ENCODE measurements at regions not wholly inside any gene's neighbourhood (a gene's known extent, or its start where the extent isn't known, plus 50 kb on each side); places are given as distances from the start of the nearest gene placed in this dataset.

- POLR2A ChIA-PET (ENCODE audit: partially characterized antibody) = no interaction called here
- Mint-ChIP-seq H3K9me3 (peaks cover 0 to 10% (median 5%) of the 10 kb centered on the region in 8 donors), H3K4me1 (no peaks in the 10 kb centered on the region), H3K36me3 (no peaks in the 10 kb centered on the region), H3K4me3 (no peak overlapping the region), H3K27me3 (no peaks in the 10 kb centered on the region), H3K27ac (no peak overlapping the region)
- no peak for DNase-seq
- CTCF ChIA-PET (ENCODE audit: partially characterized antibody) = no interaction called here
- Histone ChIP-seq H3K27me3 (ENCODE audit: insufficient read depth, low read length) (no peaks in the 10 kb centered on the region), H3K36me3 (ENCODE audit: insufficient read depth, low read length) (no peaks in the 10 kb centered on the region), H3K4me1 (ENCODE audit: insufficient read depth, low read length) (no peaks in the 10 kb centered on the region), H3K4me3 (ENCODE audit: low read length in 2 of 2) (no peak overlapping the region), H3K27ac (ENCODE audit: low read depth, low read length) (no peak overlapping the region), H3K9me3 (ENCODE audit: control insufficient read depth in 1 of 2, low read length in 2 of 2) (no peaks in the 10 kb centered on the region)
- intact Hi-C loops (cut with micrococcal nuclease) = no loop called here
Measured at GRCh38 chr18:72444111-72444797, 99.9 kb downstream of the CBLN2 start.

- Mint-ChIP-seq H3K27ac (no peak overlapping the region), H3K4me3 (no peak overlapping the region), H3K9me3 (peaks cover 0 to 12% (median 4%) of the 10 kb centered on the region in 8 donors), H3K27me3 (no peaks in the 10 kb centered on the region), H3K4me1 (no peaks in the 10 kb centered on the region), H3K36me3 (no peaks in the 10 kb centered on the region)
- no peaks in the 10 kb centered on the region for H3K36me3 ChIP-seq (ENCODE audit: insufficient read depth, low read length)
- no peaks in the 10 kb centered on the region for H3K9me3 ChIP-seq (ENCODE audit: control insufficient read depth in 1 of 2, low read length in 2 of 2)
- CTCF ChIA-PET (ENCODE audit: partially characterized antibody) = no interaction called here
- H3K4me3 ChIP-seq (ENCODE audit: low read length in 2 of 2) = no peak overlapping the region
- H3K27me3 ChIP-seq (ENCODE audit: insufficient read depth, low read length) = no peaks in the 10 kb centered on the region
- H3K27ac ChIP-seq (ENCODE audit: low read depth, low read length) = no peak overlapping the region
- POLR2A ChIA-PET (ENCODE audit: partially characterized antibody) = no interaction called here
- H3K4me1 ChIP-seq (ENCODE audit: insufficient read depth, low read length) = no peaks in the 10 kb centered on the region
- intact Hi-C loops (cut with micrococcal nuclease) = no loop called here
- DNase-seq = no peak
Measured at GRCh38 chr18:72436401-72436800, 107.7 kb downstream of the CBLN2 start.

GRCh38 chr18:72433756-72434155, 110.4 kb downstream of the CBLN2 start:
- Histone ChIP-seq H3K27ac (ENCODE audit: low read depth, low read length) (no peak overlapping the region), H3K4me1 (ENCODE audit: insufficient read depth, low read length) (no peaks in the 10 kb centered on the region), H3K27me3 (ENCODE audit: insufficient read depth, low read length) (no peaks in the 10 kb centered on the region), H3K9me3 (ENCODE audit: control insufficient read depth in 1 of 2, low read length in 2 of 2) (no peaks in the 10 kb centered on the region), H3K36me3 (ENCODE audit: insufficient read depth, low read length) (no peaks in the 10 kb centered on the region), H3K4me3 (ENCODE audit: low read length in 2 of 2) (no peak overlapping the region)
- ChIA-PET CTCF (ENCODE audit: partially characterized antibody) (no interaction called here), POLR2A (ENCODE audit: partially characterized antibody) (no interaction called here)
- no peaks in the 10 kb centered on the region for H3K27me3 Mint-ChIP-seq
- no peak overlapping the region for H3K27ac Mint-ChIP-seq
- peaks cover 2 to 15% (median 8%) of the 10 kb centered on the region in 8 donors for H3K9me3 Mint-ChIP-seq
- H3K4me3 Mint-ChIP-seq = no peak overlapping the region
- no peaks in the 10 kb centered on the region for H3K4me1 Mint-ChIP-seq
- H3K36me3 Mint-ChIP-seq = no peaks in the 10 kb centered on the region
- intact Hi-C loops (cut with micrococcal nuclease) = no loop called here
- DNase-seq = no peak

GRCh38 chr18:72427721-72428120, 116.4 kb downstream of the CBLN2 start:
- ChIA-PET POLR2A (ENCODE audit: partially characterized antibody) (no interaction called here), CTCF (ENCODE audit: partially characterized antibody) (no interaction called here)
- Mint-ChIP-seq H3K4me1 (no peaks in the 10 kb centered on the region), H3K9me3 (peaks cover 0 to 17% (median 6%) of the 10 kb centered on the region in 8 donors), H3K36me3 (no peaks in the 10 kb centered on the region), H3K27ac (no peak overlapping the region), H3K4me3 (no peak overlapping the region), H3K27me3 (no peaks in the 10 kb centered on the region)
- intact Hi-C loops (cut with micrococcal nuclease) = no loop called here
- Histone ChIP-seq H3K9me3 (ENCODE audit: control insufficient read depth in 1 of 2, low read length in 2 of 2) (no peaks in the 10 kb centered on the region), H3K27me3 (ENCODE audit: insufficient read depth, low read length) (no peaks in the 10 kb centered on the region), H3K4me3 (ENCODE audit: low read length in 2 of 2) (no peak overlapping the region), H3K27ac (ENCODE audit: low read depth, low read length) (no peak overlapping the region), H3K4me1 (ENCODE audit: insufficient read depth, low read length) (no peaks in the 10 kb centered on the region), H3K36me3 (ENCODE audit: insufficient read depth, low read length) (no peaks in the 10 kb centered on the region)
- no peak for DNase-seq

- intact Hi-C loops (cut with micrococcal nuclease) = no loop called here
- no peak overlapping the region for H3K27ac ChIP-seq (ENCODE audit: low read depth, low read length)
- Mint-ChIP-seq H3K4me3 (no peak overlapping the region), H3K9me3 (peaks cover 0 to 5% (median 3%) of the 10 kb centered on the region in 8 donors), H3K27me3 (no peaks in the 10 kb centered on the region), H3K27ac (no peak overlapping the region), H3K36me3 (no peaks in the 10 kb centered on the region), H3K4me1 (no peaks in the 10 kb centered on the region)
- no peak for DNase-seq
- H3K27me3 ChIP-seq (ENCODE audit: insufficient read depth, low read length) = no peaks in the 10 kb centered on the region
- no peaks in the 10 kb centered on the region for H3K4me1 ChIP-seq (ENCODE audit: insufficient read depth, low read length)
- CTCF ChIA-PET (ENCODE audit: partially characterized antibody) = no interaction called here
- H3K36me3 ChIP-seq (ENCODE audit: insufficient read depth, low read length) = no peaks in the 10 kb centered on the region
- no peaks in the 10 kb centered on the region for H3K9me3 ChIP-seq (ENCODE audit: control insufficient read depth in 1 of 2, low read length in 2 of 2)
- POLR2A ChIA-PET (ENCODE audit: partially characterized antibody) = no interaction called here
- no peak overlapping the region for H3K4me3 ChIP-seq (ENCODE audit: low read length in 2 of 2)
Measured at GRCh38 chr18:72419914-72420313, 124.2 kb downstream of the CBLN2 start.

GRCh38 chr18:72412927-72413326, 131.2 kb downstream of the CBLN2 start:
- Mint-ChIP-seq H3K9me3 (peaks cover 0 to 9% (median 3%) of the 10 kb centered on the region in 8 donors), H3K27me3 (no peaks in the 10 kb centered on the region), H3K4me1 (no peaks in the 10 kb centered on the region), H3K36me3 (no peaks in the 10 kb centered on the region), H3K27ac (no peak overlapping the region), H3K4me3 (no peak overlapping the region)
- Histone ChIP-seq H3K27me3 (ENCODE audit: insufficient read depth, low read length) (no peaks in the 10 kb centered on the region), H3K4me1 (ENCODE audit: insufficient read depth, low read length) (no peaks in the 10 kb centered on the region), H3K4me3 (ENCODE audit: low read length in 2 of 2) (no peak overlapping the region), H3K9me3 (ENCODE audit: control insufficient read depth in 1 of 2, low read length in 2 of 2) (no peaks in the 10 kb centered on the region), H3K36me3 (ENCODE audit: insufficient read depth, low read length) (no peaks in the 10 kb centered on the region), H3K27ac (ENCODE audit: low read depth, low read length) (no peak overlapping the region)
- no peak for DNase-seq
- ChIA-PET CTCF (ENCODE audit: partially characterized antibody) (no interaction called here), POLR2A (ENCODE audit: partially characterized antibody) (no interaction called here)
- intact Hi-C loops (cut with micrococcal nuclease) = no loop called here

- Histone ChIP-seq H3K27ac (ENCODE audit: low read depth, low read length) (no peak overlapping the region), H3K4me3 (ENCODE audit: low read length in 2 of 2) (no peak overlapping the region), H3K36me3 (ENCODE audit: insufficient read depth, low read length) (no peaks in the 10 kb centered on the region), H3K4me1 (ENCODE audit: insufficient read depth, low read length) (no peaks in the 10 kb centered on the region), H3K9me3 (ENCODE audit: control insufficient read depth in 1 of 2, low read length in 2 of 2) (no peaks in the 10 kb centered on the region), H3K27me3 (ENCODE audit: insufficient read depth, low read length) (no peaks in the 10 kb centered on the region)
- peaks cover 3 to 9% (median 6%) of the 10 kb centered on the region in 8 donors for H3K9me3 Mint-ChIP-seq
- DNase-seq = no peak
- intact Hi-C loops (cut with micrococcal nuclease) = no loop called here
- no peaks in the 10 kb centered on the region for H3K4me1 Mint-ChIP-seq
- ChIA-PET CTCF (ENCODE audit: partially characterized antibody) (no interaction called here), POLR2A (ENCODE audit: partially characterized antibody) (no interaction called here)
- no peak overlapping the region for H3K27ac Mint-ChIP-seq
- H3K36me3 Mint-ChIP-seq = no peaks in the 10 kb centered on the region
- no peak overlapping the region for H3K4me3 Mint-ChIP-seq
- H3K27me3 Mint-ChIP-seq = no peaks in the 10 kb centered on the region
Measured at GRCh38 chr18:72411261-72411660, 132.9 kb downstream of the CBLN2 start.

GRCh38 chr18:72410399-72410798, 133.7 kb downstream of the CBLN2 start:
- Histone ChIP-seq H3K27ac (ENCODE audit: low read depth, low read length) (no peak overlapping the region), H3K4me3 (ENCODE audit: low read length in 2 of 2) (no peak overlapping the region), H3K36me3 (ENCODE audit: insufficient read depth, low read length) (no peaks in the 10 kb centered on the region), H3K4me1 (ENCODE audit: insufficient read depth, low read length) (no peaks in the 10 kb centered on the region), H3K27me3 (ENCODE audit: insufficient read depth, low read length) (no peaks in the 10 kb centered on the region), H3K9me3 (ENCODE audit: control insufficient read depth in 1 of 2, low read length in 2 of 2) (no peaks in the 10 kb centered on the region)
- ChIA-PET CTCF (ENCODE audit: partially characterized antibody) (no interaction called here), POLR2A (ENCODE audit: partially characterized antibody) (no interaction called here)
- Mint-ChIP-seq H3K9me3 (peaks cover 3 to 10% (median 6%) of the 10 kb centered on the region in 8 donors), H3K4me1 (no peaks in the 10 kb centered on the region), H3K27me3 (no peaks in the 10 kb centered on the region), H3K4me3 (no peak overlapping the region), H3K27ac (no peak overlapping the region), H3K36me3 (no peaks in the 10 kb centered on the region)
- no peak for DNase-seq
- intact Hi-C loops (cut with micrococcal nuclease) = no loop called here
